ENCODE measurements at regions not wholly inside any gene's neighbourhood (a gene's known extent, or its start where the extent isn't known, plus 50 kb on each side); places are given as distances from the start of the nearest gene placed in this dataset.

GRCh38 chr3:31254483-31254882 is 278.2 kb upstream of the STT3B start:
- no peak for DNase-seq

- DNase-seq: no peak
These were observed 277.6 kb upstream of the STT3B start for GRCh38 chr3:31255007-31255581.

- no peak for DNase-seq
These were observed 270.5 kb upstream of the STT3B start for GRCh38 chr3:31262201-31262600.

- no peak for DNase-seq
These were observed 268.8 kb upstream of the STT3B start for GRCh38 chr3:31263897-31264296.

- DNase-seq: peak; percentile 4
These were observed 266.9 kb upstream of the STT3B start for GRCh38 chr3:31265646-31266428.

GRCh38 chr3:31268868-31269267 is 263.9 kb upstream of the STT3B start:
- no peak for DNase-seq

GRCh38 chr3:31270010-31270409 is 262.7 kb upstream of the STT3B start:
- DNase-seq: no peak

- DNase-seq: no peak
These were observed 258.2 kb upstream of the STT3B start for GRCh38 chr3:31274326-31275024.

GRCh38 chr3:31275038-31275572 is 257.6 kb upstream of the STT3B start:
- DNase-seq: no peak

- no peak for DNase-seq
These were observed 257.1 kb upstream of the STT3B start for GRCh38 chr3:31275583-31275982.

GRCh38 chr3:31277582-31277981 is 255.1 kb upstream of the STT3B start:
- DNase-seq: no peak

GRCh38 chr3:31278532-31278931 is 254.2 kb upstream of the STT3B start:
- no peak for DNase-seq

- DNase-seq: no peak
These were observed 247.9 kb upstream of the STT3B start for GRCh38 chr3:31284776-31285175.

- DNase-seq: no peak
These were observed 246.8 kb upstream of the STT3B start for GRCh38 chr3:31285833-31286486.

GRCh38 chr3:31288224-31288623 is 244.5 kb upstream of the STT3B start:
- no peak for DNase-seq

- DNase-seq: no peak
These were observed 244.1 kb upstream of the STT3B start for GRCh38 chr3:31288641-31289100.

GRCh38 chr3:31289584-31289983 is 243.1 kb upstream of the STT3B start:
- no peak for DNase-seq

- no peak for DNase-seq
These were observed 242.7 kb upstream of the STT3B start for GRCh38 chr3:31290046-31290445.

GRCh38 chr3:31291818-31292217 is 240.9 kb upstream of the STT3B start:
- DNase-seq: no peak

GRCh38 chr3:31294430-31295149 is 238.1 kb upstream of the STT3B start:
- DNase-seq: no peak

GRCh38 chr3:31295150-31295765 is 237.5 kb upstream of the STT3B start:
- DNase-seq: no peak

- DNase-seq: no peak
These were observed 234.9 kb upstream of the STT3B start for GRCh38 chr3:31297726-31298298.

All from CD4-positive, alpha-beta T cell treated with Interleukin-21 for 1 hour (primary cell).